GM21423 (cell line): ENCODE measurements at regions not wholly inside any gene's neighbourhood (a gene's known extent, or its start where the extent isn't known, plus 50 kb on each side); places are given as distances from the start of the nearest gene placed in this dataset.

Experiments
- ATAC-seq: cut with Tn5 transposase; IDR thresholded peaks from one replicate; pipeline ENCODE4 v1.9.1; 2021; ENCODE audit warnings: mild to moderate bottlenecking, moderate library complexity; ENCODE audit not compliant: unreplicated experiment

GRCh38 chr17:69981441-69981840 is 93.6 kb upstream of the KCNJ16 start:
- ATAC-seq: no peak

- ATAC-seq: no peak
Observed at GRCh38 chr17:69995476-69995875, 79.5 kb upstream of the KCNJ16 start.

GRCh38 chr17:69997332-69997731 is 77.7 kb upstream of the KCNJ16 start:
- no peak for ATAC-seq

- no peak for ATAC-seq
Observed at GRCh38 chr17:69999253-69999652, 75.8 kb upstream of the KCNJ16 start.

- ATAC-seq: no peak
Observed at GRCh38 chr17:70006159-70006558, 68.9 kb upstream of the KCNJ16 start.

- ATAC-seq: no peak
Observed at GRCh38 chr17:70011750-70012149, 63.3 kb upstream of the KCNJ16 start.

GRCh38 chr17:70013911-70014310 is 61.1 kb upstream of the KCNJ16 start:
- no peak for ATAC-seq

GRCh38 chr17:70017112-70017511 is 57.9 kb upstream of the KCNJ16 start:
- ATAC-seq: no peak

GRCh38 chr17:70017941-70018340 is 57.1 kb upstream of the KCNJ16 start:
- ATAC-seq: no peak

GRCh38 chr17:70021726-70022125 is 53.3 kb upstream of the KCNJ16 start:
- no peak for ATAC-seq

- ATAC-seq: no peak
Observed at GRCh38 chr17:70022175-70022574, 52.9 kb upstream of the KCNJ16 start.

- no peak for ATAC-seq
Observed at GRCh38 chr17:70024253-70024652, 50.8 kb upstream of the KCNJ16 start.
